Activated naive CD4-positive, alpha-beta T cell treated with anti-CD3 and anti-CD28 coated beads for 36 hours (primary cell): ENCODE measurements at regions not wholly inside any gene's neighbourhood (a gene's known extent, or its start where the extent isn't known, plus 50 kb on each side); places are given as distances from the start of the nearest gene placed in this dataset.

Source experiments
- CTCF ChIA-PET: fragments of 350-600 bp; sonication (Branson Sonifier 250); formaldehyde crosslinking; loops from one replicate; lab custom pipeline; 2021; ENCODE audit warnings: antibody characterized with exemption; lab: Charles Lee
- DNase-seq: peaks from one replicate; pipeline ENCODE4 v3.0.0-alpha.2; 2020
- H3K27ac Mint-ChIP-seq: one replicate; pipeline ENCODE4 v1.8.0; 2021; ENCODE audit warnings: mild to moderate bottlenecking, mixed read lengths
- H3K27me3 Mint-ChIP-seq: one replicate; pipeline ENCODE4 v1.8.0; 2021; ENCODE audit warnings: low read depth, mixed read lengths
- H3K36me3 Mint-ChIP-seq: one replicate; pipeline ENCODE4 v1.8.0; 2021; ENCODE audit warnings: low read depth, mixed read lengths
- H3K4me1 Mint-ChIP-seq: one replicate; pipeline ENCODE4 v1.8.0; 2021; ENCODE audit warnings: low read depth, mixed read lengths
- H3K4me3 Mint-ChIP-seq: one replicate; pipeline ENCODE4 v1.8.0; 2021; ENCODE audit warnings: mild to moderate bottlenecking, moderate library complexity, mixed read lengths
- H3K9me3 Mint-ChIP-seq: one replicate; pipeline ENCODE4 v1.8.0; 2021; ENCODE audit warnings: mixed read lengths
- intact Hi-C: fragments of 100-400 bp; cut with micrococcal nuclease; formaldehyde crosslinking; loops from one replicate; pipeline ENCODE4 v1.15.1; 2023

DNA sequence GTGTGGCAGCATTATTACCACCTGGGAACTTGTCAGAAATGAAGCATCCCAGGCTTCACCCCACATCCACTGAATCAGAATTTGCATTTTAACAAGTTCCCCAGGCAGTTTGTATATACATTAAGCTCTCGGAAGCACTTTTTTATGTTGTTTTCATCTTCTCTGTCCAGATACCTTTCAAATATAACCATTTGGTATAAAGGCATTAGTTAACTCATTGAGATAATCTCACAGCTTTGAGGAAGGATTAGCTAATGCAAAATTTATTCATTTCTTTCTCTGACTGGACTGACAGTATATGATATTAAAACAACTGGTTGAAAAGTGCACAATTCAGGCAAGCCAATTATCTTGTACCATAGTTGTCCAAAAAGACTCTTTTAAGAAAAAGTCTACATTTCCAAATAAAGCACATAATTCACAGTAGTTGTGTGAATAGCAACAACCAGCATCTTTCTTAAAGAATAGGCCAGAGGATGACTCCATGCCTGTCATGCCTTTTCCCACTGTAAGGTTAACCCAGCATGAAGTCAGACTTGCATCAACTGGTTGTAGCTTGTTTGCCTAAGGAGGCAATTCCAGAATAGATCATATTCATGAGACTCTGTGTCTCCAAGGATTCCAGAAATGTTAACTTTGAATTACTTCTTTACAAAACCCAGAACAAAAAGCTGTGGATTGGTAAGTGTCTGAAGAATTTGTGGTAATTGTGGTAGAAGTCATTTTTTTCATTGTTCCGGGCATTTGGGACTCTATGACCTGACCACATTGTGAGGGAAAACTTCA lies 254.3 kb upstream of the SESN3 start:
- H3K4me1 Mint-ChIP-seq, result peaks cover 4% of the 10 kb centered on the region
- CTCF ChIA-PET, result interaction anchor here (0.7 kb wide), 1 partner anchor 26 kb away, joined by 3 read pairs; no protein-coding TSS in a partner anchor
- intact Hi-C loops, result no loop called here
- H3K4me3 Mint-ChIP-seq, result no peak overlapping the region
- no peaks in the 10 kb centered on the region for H3K27me3 Mint-ChIP-seq
- H3K36me3 Mint-ChIP-seq, result no peaks in the 10 kb centered on the region
- no peak overlapping the region for H3K27ac Mint-ChIP-seq
- peaks cover 2% of the 10 kb centered on the region for H3K9me3 Mint-ChIP-seq
- no peak for DNase-seq

DNA sequence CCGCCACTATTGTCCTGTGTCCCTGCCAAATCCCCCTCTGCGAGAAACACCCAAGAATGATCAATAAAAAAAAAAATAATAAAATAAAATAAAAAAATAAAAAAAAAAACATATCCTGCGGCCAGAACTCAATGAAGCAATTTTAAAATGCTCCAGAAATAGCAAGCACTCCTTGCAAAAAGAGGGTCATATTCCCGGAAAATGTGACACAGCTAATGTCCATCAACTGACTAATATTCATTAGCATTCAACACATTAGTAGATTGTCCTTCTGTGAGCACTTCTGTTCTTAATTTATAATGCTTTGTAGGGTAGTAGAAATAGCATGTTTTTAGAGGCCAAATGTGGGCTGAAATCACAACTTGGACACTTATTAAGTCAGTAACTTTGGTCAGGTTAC lies 252.3 kb upstream of the SESN3 start:
- intact Hi-C loops, result no loop called here
- no peak overlapping the region for H3K27ac Mint-ChIP-seq
- no peak overlapping the region for H3K4me3 Mint-ChIP-seq
- CTCF ChIA-PET, result no interaction called here
- H3K4me1 Mint-ChIP-seq, result peaks cover 4% of the 10 kb centered on the region
- H3K9me3 Mint-ChIP-seq, result no peaks in the 10 kb centered on the region
- no peaks in the 10 kb centered on the region for H3K27me3 Mint-ChIP-seq
- H3K36me3 Mint-ChIP-seq, result no peaks in the 10 kb centered on the region
- no peak for DNase-seq

- Mint-ChIP-seq H3K4me1 (no peaks in the 10 kb centered on the region), H3K27ac (no peak overlapping the region), H3K4me3 (no peak overlapping the region), H3K27me3 (no peaks in the 10 kb centered on the region), H3K9me3 (no peaks in the 10 kb centered on the region), H3K36me3 (no peaks in the 10 kb centered on the region)
- intact Hi-C loops, result no loop called here
- CTCF ChIA-PET, result interaction anchor here (0.6 kb wide), 1 partner anchor 326 kb away, joined by 5 read pairs; no protein-coding TSS in a partner anchor
- no peak for DNase-seq
Measured at GRCh38 chr11:95478003-95478402, 247.0 kb upstream of the SESN3 start.

GRCh38 chr11:95469258-95469657 lies 238.3 kb upstream of the SESN3 start:
- Mint-ChIP-seq H3K4me1 (no peaks in the 10 kb centered on the region), H3K27me3 (no peaks in the 10 kb centered on the region), H3K36me3 (no peaks in the 10 kb centered on the region), H3K27ac (no peak overlapping the region), H3K4me3 (no peak overlapping the region), H3K9me3 (no peaks in the 10 kb centered on the region)
- intact Hi-C loops, result no loop called here
- DNase-seq, result no peak
- CTCF ChIA-PET, result interaction anchor here (0.6 kb wide), 1 partner anchor 162 kb away, joined by 4 read pairs; no protein-coding TSS in a partner anchor

GRCh38 chr11:95466416-95466815 lies 235.4 kb upstream of the SESN3 start:
- CTCF ChIA-PET, result interaction anchor here (0.6 to 1.2 kb wide), 2 partner anchors 235 to 313 kb away, joined by 3 to 4 read pairs; no protein-coding TSS in a partner anchor
- H3K9me3 Mint-ChIP-seq, result no peaks in the 10 kb centered on the region
- H3K27ac Mint-ChIP-seq, result no peak overlapping the region
- DNase-seq, result no peak
- no peak overlapping the region for H3K4me3 Mint-ChIP-seq
- no peaks in the 10 kb centered on the region for H3K36me3 Mint-ChIP-seq
- H3K4me1 Mint-ChIP-seq, result no peaks in the 10 kb centered on the region
- intact Hi-C loops, result no loop called here
- H3K27me3 Mint-ChIP-seq, result no peaks in the 10 kb centered on the region

DNA sequence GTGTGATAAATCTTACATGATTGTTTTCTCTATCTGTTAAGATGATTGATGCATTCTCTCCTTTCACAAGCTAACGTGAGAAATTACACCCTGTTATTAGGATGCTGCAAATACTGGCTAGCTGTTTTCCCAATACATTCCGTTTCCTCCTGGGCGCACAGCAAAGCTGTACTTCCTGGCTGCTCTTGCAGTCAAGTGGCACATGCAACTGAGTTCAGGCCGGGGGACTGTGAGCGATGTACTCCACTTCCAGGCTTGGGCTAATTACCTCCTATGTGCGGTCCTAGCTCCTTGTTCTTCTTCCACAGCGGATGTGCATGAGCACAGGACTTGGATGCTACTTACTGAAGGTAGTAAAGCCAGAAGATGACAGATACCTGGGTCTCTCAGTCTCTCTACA lies 234.9 kb upstream of the SESN3 start:
- Mint-ChIP-seq H3K27me3 (no peaks in the 10 kb centered on the region), H3K4me1 (no peaks in the 10 kb centered on the region), H3K36me3 (no peaks in the 10 kb centered on the region), H3K27ac (no peak overlapping the region), H3K9me3 (no peaks in the 10 kb centered on the region), H3K4me3 (no peak overlapping the region)
- DNase-seq, result no peak
- intact Hi-C loops, result no loop called here
- CTCF ChIA-PET, result interaction anchor here (1.2 kb wide), 1 partner anchor 312 kb away, joined by 4 read pairs; no protein-coding TSS in a partner anchor

DNA sequence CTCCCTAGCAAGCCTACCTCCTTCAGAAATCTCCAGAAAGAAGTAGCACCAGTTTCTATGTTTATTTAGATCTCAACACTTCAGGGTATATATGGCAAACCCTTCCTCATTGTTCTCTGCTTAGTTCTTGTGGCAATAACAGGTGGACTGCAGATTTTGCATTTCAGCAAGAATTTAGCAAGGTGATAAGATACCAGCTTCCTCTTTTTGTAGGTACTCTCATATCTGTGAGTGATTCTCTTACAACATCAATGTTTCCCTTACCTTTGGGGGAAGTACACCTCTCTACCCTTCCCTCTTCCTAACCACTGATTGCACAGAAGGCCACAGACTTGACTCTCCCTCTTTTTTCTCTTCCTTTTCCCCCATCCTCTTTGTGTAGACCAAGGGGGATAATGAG lies 230.9 kb upstream of the SESN3 start:
- no peaks in the 10 kb centered on the region for H3K27me3 Mint-ChIP-seq
- H3K4me1 Mint-ChIP-seq, result no peaks in the 10 kb centered on the region
- no peak overlapping the region for H3K4me3 Mint-ChIP-seq
- no peak overlapping the region for H3K27ac Mint-ChIP-seq
- no peaks in the 10 kb centered on the region for H3K36me3 Mint-ChIP-seq
- no peak for DNase-seq
- intact Hi-C loops, result no loop called here
- H3K9me3 Mint-ChIP-seq, result no peaks in the 10 kb centered on the region
- CTCF ChIA-PET, result interaction anchor here (0.6 kb wide), 2 partner anchors 208 to 576 kb away, joined by 3 read pairs; no protein-coding TSS in a partner anchor

- Mint-ChIP-seq H3K4me1 (no peaks in the 10 kb centered on the region), H3K27me3 (no peaks in the 10 kb centered on the region), H3K36me3 (no peaks in the 10 kb centered on the region), H3K9me3 (no peaks in the 10 kb centered on the region), H3K27ac (no peak overlapping the region), H3K4me3 (no peak overlapping the region)
- intact Hi-C loops, result no loop called here
- CTCF ChIA-PET, result no interaction called here
- no peak for DNase-seq
Measured at GRCh38 chr11:95461348-95461747, 230.3 kb upstream of the SESN3 start.

DNA sequence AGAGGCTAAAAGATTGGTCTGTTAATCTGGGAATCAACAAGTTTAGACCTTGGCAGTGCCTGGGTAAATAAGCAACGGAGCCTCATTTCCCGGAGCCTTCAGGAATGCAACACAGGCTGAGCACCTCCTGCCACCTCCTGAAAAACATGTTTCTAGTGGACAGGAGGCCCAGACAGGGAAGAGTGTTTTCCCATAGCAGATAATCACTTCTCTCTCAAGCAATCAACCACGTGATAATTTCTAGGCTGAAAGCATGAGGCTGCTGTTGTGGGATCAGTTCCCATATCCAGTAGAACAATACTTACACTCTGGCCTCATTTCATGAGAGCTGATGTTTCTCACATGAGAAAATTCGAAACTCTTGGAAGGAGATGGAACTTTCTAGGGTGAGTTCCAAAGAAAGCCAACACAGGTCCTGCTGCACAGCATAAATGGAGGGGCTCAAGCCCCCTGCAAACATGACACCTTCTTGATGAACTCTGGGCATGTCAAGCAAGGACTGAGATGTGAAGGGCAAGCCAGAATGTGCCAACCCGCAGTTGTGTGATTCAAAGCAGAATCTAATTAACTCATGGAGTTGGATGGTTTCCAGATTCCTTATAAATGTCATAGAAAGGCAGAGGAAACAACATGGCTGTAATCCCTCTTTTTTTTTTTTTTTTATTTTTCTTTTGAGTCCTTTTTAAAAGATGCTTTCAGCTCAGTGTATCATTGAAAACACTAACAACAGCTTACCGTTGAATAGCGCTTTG lies 228.5 kb upstream of the SESN3 start:
- CTCF ChIA-PET, result no interaction called here
- Mint-ChIP-seq H3K36me3 (no peaks in the 10 kb centered on the region), H3K4me3 (no peak overlapping the region), H3K27ac (no peak overlapping the region), H3K27me3 (no peaks in the 10 kb centered on the region), H3K4me1 (peaks cover 3% of the 10 kb centered on the region), H3K9me3 (no peaks in the 10 kb centered on the region)
- intact Hi-C loops, result no loop called here
- no peak for DNase-seq

DNA sequence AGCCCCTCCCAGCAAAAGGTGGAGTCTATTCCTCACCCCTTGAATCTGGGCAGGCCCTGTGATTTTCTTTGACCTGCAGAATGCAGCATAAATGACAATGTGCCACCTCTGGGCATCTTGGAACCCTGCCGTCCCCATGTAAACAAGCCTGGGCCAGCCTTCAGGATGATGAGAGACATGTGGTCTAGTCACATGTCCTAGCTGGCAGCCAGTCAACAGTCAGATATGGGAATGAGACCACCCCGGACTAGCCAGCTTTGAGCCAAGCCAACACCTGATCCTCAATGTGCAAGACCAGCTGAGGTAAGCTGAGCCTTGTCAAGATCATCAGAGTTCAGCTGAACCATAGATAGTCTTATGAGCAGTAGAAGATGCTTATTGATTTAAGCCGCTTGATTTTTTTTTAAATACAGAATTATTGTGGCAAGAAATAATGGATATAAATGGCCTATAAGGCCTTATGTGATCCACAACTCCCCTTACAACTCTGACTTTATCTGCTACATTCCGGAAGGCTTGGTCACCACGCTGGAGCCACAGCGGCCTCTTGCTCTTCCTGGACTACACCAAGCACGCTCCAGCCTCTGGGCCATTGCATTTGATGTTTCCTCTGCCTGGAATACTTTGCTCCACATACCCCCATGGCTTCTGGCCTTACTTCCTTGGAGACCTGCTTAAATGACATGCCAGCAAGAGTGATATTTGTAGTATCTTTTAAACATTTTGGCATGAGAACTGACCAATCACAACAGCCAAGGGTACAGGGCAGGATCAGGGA lies 225.9 kb upstream of the SESN3 start:
- CTCF ChIA-PET, result interaction anchor here (0.6 to 1.2 kb wide), 2 partner anchors 12 to 85 kb away, joined by 3 read pairs; no protein-coding TSS in a partner anchor
- DNase-seq, result no peak
- H3K27ac Mint-ChIP-seq, result no peak overlapping the region
- H3K4me3 Mint-ChIP-seq, result no peak overlapping the region
- H3K9me3 Mint-ChIP-seq, result no peaks in the 10 kb centered on the region
- intact Hi-C loops, result no loop called here
- H3K27me3 Mint-ChIP-seq, result no peaks in the 10 kb centered on the region
- no peaks in the 10 kb centered on the region for H3K36me3 Mint-ChIP-seq
- peaks cover 3% of the 10 kb centered on the region for H3K4me1 Mint-ChIP-seq

- Mint-ChIP-seq H3K4me3 (no peak overlapping the region), H3K4me1 (peaks cover 3% of the 10 kb centered on the region), H3K27ac (no peak overlapping the region), H3K9me3 (no peaks in the 10 kb centered on the region), H3K27me3 (no peaks in the 10 kb centered on the region), H3K36me3 (no peaks in the 10 kb centered on the region)
- CTCF ChIA-PET, result interaction anchor here (0.6 to 1.1 kb wide), 3 partner anchors 9 to 247 kb away, joined by 3 to 6 read pairs (median 3); no protein-coding TSS in a partner anchor
- DNase-seq, result no peak
- intact Hi-C loops, result no loop called here
Measured at GRCh38 chr11:95455228-95455970, 224.4 kb upstream of the SESN3 start.
